ENCODE measurements at regions not wholly inside any gene's neighbourhood (a gene's known extent, or its start where the extent isn't known, plus 50 kb on each side); places are given as distances from the start of the nearest gene placed in this dataset.
"Not testable (repeated sequence)": the region's sequence is repeated elsewhere in the genome, so short reads cannot be mapped to it uniquely, and the experiment has no call there.

DNA sequence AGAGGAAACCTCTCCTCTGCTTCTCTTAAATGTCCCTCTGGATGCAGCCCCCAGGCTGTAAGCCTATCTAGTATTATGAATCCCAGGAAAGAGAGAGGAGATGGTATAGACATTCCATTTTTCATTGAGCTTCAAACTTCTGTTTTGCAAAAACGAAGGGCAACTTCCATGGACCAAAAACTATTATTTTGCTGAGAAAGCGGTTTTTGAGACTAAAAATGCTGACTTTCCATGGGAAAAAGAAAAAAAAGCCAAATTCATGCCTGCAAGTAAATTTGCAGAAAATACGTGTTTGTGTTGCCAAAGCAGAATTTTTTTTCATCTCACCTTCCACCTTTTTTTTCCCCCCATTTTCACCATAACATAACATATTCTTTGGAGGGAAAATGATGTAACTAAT is 272.5 kb upstream of the CELF4 start:
- no peak for DNase-seq

DNA sequence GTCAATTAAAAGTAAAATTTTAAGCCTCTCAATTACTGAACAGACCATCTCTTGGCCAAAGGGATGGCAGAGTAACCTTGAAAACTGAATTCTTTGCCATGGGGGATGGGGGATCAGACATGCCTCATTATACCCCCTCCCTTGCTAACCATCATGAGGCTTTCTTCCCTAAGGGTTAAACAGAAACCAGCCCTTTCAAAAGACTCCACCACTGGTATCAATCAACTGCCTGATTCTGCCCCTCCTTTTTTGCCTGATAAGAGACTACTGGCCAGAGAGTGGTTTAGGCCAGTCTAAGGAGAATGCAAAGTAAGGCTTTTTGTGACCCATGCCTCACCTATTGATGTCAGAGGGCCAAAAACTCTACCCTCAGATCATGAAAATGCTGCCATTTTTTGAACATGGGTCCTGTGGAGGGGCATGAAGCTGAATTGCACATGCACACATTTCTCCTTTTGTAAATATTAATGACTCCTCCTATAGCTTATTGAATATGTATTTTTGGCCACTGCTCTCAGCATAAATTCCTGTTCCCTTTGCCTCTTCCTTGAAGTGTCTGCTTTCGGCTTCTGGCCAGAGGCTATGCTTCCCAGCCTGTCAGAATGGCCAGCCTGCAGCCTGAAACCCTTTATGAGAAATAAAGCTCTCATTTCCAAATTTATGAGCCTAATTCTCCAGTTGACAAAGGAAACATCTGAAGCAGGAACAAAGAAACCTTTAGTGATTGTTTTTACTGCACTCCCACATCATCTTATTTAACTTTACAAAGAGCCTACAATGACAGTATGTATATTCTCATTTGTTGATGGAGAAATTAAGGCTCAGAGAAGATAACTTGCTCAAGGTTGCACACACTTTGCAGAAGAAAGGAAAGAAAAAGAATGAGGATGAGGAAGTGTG is 270.7 kb upstream of the CELF4 start:
- no peak for DNase-seq

DNA sequence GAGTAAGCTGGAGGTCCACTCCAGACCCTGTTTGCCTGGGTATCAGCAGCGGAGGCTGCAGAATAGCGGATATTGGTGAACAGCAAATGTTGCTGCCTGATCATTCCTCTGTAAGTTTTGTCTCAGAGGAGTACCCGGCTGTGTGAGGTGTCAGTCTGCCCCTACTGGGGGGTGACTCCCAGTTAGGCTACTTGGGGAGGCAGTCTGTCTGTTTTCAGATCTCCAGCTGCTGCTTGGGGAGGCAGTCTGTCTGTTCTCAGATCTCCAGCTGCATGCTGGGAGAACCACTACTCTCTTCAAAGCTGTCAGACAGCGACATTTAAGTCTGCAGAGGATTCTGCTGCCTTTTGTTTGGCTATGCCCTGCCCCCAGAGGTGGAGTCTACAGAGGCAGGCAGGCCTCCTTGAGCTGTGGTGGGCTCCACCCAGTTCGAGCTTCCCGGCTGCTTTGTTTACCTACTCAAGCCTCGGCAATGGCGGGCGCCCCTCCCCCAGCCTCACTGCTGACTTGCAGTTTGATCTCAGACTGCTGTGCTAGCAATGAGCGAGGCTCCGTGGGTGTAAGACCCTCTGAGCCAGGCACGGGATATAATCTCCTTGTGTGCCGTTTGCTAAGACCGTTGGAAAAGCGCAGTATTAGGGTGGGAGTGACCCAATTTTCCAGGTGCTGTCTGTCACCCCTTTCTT is 266.6 kb upstream of the CELF4 start:
- not testable (repeated sequence) for DNase-seq

DNA sequence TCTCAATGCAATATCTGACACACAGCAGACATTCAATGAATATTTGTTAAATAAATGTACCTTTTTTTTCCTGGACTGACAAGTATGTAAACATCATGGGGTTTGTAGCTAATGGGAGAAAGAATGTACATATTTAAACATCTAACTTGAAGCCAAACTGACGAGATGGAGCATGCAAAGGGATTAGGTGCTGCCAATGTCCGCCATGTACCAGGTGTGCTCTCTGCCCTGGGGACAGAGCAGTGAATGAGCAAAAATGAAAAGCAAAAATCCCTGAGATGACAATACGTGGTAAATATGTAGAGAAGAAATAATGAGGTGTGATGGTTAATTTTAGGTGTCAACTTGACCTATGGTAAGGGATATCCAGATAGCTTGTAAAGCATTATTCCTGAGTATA is 247.4 kb upstream of the CELF4 start:
- no peak for DNase-seq

DNA sequence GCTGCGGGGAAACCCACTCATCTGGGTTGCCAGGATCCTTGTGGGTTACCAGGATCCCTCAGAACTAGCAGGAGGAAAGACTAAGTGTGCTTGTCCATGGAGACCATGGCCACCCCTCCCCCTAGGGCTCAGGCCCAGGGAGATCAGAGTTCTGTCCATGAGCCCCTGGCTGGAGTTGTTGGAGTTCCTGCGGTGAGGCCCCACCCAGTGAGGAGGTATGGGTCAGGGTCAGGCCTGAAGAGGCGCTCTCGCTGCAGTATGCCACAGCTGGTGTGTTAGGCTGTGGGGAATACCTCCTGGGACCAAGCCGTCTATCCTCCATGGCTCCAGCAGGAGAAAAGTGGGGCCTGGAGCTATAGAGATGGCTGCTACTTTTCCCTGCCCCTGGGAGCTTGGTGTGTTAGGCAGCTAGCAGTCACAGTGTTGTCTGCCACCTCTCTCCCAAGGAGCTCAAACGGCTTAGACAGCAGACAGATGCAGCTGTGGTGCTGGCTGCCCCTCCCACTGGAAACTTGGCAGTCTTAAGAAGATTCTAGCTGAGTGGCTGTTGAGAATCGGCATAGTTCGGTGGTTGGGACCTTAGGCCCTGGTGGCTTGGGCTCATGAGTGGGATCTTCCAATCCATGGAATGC is 240.3 kb upstream of the CELF4 start:
- DNase-seq, result no peak

DNA sequence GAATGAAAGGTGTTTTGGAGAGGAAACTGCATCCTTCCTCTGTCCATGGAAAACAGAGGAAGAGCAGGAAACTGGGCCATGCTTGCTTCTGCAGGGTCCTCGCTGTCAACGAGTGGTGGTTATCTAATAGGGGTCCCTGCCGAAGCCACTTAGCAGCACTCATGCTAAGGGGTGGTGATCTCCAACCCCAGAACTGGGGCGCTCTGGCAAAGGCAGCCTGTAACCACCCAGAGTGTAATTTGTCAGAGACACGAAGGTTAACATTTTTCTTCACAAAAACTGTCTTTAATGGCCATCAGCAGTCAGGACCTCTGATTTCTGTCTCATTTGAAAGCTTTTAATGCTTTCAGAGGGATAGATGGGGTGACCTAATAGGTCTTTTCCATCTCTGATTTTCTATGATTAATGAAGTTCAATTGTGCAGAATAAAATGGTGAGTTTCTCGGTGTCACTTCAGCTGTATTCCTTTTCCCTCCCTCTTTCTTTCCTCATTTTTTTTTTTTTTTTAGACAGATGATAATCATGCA is 231.3 kb upstream of the CELF4 start:
- DNase-seq, result no peak

DNA sequence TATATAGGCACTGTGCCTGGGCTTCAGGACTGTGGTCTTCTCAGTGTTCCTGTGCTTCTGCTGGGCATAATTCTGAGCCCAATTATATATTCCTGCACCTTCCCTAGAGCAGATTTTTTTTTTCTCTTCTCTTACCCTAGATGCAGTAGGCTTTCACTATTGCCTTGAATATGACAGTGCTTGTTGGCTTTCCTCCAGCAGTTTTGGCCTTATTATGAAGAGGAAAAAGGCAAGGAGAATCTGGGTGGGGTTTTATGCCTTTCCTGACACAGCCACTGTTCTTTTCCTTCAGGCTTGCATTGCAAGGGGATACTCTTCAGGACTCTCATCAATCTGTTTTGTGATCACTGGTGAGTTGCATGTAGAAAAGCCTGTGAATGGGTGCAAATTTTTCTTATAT is 221.9 kb upstream of the CELF4 start:
- DNase-seq, result no peak

DNA sequence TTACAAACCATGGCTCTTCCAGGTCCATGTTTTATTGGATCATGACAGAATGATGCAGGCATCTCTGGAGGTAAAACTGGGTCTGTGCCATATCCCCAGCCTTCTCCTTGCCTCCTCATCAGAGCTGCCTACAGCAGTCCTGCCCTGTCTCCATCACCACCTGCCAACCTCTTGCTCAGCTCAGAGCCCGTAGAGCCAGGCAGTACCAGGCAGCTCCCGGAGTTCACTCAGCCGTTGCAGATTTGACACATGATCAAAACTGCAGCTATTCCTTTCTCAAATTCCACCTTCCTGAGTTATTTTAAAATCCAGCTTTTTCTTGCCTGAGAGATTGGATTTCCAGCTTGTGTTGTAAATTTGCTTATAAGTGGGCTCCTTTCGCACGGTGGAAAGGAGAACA is 218.2 kb upstream of the CELF4 start:
- no peak for DNase-seq

DNA sequence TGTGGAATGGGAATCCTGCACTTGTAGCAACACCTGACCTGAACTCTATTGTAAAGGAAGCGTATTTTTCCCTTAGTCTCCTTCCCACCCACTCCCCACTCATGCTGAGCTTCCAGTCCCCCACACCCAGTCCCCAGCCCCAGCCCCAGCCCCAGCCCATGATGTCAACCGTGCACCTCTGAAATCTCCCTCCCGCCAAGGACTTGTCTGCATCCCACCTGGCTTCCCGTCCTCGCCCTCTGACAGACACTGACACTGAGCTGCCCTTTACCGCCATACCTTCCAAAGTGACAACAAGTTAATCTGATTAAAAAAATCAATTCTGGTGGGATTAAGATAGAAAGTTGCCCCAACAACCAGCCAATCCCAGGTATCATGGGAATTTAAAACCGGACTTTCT is 213.6 kb upstream of the CELF4 start:
- DNase-seq, result no peak

DNA sequence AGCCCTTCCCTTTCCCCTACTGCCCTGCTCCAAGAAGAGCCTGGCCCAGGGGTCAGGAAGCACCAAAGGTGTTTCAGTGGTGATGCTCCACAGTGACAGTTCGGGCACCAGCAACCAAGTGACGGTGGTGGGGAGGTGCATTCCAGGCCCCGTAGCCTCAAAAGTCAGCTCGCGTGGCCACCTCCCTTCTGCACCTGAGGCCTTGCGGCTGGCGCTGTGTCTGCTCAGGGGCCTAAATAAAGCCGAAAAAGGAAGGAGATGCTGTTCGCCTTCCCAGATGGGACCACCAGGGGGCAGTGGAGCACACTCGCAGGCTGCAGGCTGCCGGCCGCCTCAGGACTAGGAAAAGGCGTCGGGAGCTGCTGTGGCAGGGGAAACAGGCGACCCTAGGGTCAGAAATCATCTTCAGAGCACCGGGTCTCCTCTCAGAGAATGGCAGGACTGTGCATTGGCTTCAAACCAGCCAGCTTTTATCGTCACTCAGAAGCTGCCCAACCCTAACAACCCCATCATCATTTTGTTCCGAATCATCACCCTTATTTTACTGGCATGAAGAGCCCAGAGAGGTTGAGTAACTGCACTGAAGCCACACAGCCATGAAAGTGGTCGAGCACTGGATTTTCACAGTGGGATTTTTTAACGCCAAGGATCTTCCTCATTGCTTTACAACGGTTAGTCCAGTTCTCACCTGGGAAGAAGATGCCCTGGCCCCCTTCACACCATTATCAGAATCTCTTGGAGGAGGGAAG is 213.0 kb upstream of the CELF4 start:
- peak; percentile 67 for DNase-seq

DNA sequence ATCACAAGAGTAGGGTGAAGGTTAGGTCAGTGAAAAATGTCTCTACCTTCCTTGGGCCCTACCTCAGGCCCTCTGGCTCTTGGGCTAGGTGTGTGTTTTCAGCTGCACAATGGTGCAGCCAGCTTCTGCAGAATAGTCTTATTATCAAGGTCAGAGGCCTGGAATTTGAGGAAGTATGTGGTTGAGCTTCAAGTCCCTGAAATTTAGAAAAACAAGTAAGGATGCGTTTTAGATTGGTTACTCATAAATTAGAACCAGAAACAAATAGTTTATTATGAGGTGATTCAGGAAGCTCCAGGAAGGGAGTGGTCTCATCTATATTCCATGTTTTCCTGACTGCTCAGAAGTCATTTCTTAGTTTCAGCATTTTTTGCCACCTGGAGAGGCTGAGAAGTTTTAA is 204.2 kb upstream of the CELF4 start:
- DNase-seq, result no peak

DNA sequence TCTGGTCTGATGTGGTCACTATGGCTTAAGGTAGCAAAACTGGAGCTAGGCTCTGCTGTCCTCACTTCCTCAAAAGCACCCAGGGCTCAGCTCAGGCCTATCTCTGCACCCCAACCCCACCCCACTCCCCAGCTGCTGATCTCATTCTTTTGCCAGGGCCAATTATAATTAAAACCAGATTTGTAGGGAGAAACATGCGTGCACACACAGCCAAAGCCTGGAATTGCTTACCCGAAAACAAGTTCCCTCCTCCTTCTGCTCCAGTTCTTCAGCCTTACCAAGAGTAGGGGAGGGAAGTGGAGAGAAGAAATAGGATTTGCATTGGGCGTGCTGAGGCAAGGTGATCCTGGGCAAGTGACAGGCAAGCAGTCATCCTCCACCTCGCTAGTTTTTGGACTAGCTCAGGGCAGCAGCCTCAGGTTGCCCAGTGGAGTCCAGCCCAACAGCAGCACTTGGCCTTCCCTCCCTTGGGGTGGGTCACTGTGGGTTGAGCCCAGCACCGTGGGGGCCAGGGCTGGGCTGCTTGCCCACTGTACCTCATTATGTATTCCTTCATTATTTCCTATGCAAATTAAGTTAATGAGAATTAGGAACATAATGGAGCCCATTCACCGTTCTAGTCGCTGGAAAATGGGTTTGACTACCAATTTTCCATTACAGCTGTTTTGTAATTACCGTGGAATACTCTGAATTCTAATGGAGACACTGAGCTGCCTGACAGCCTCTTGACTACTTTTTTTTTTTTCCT is 199.1 kb upstream of the CELF4 start:
- no peak for DNase-seq

DNA sequence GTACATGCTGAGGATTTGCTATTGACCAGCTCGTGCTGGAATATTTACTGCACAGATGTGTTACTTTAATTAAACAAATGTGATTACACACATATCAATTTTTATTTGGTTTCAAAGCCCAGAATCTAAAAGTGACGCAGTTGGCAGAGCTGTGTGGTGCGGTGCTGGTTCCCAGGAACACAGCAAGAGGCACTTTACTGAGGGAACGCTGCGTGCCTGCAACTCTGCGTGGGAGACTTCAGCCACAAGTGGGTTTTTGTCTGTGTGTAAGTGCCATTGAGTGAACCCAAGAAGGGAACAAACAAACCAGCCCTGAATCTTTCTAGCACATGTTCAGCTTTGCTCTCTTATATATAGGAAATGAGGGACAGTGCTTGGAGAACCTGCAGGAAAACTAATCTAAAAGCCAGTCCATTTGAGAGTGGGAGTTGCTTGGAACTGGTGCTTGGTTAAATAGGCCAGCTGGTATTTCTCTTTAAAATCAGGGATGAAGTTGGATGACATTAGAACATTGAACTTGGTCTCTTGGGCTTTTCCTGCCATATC is 196.6 kb upstream of the CELF4 start:
- no peak for DNase-seq

DNA sequence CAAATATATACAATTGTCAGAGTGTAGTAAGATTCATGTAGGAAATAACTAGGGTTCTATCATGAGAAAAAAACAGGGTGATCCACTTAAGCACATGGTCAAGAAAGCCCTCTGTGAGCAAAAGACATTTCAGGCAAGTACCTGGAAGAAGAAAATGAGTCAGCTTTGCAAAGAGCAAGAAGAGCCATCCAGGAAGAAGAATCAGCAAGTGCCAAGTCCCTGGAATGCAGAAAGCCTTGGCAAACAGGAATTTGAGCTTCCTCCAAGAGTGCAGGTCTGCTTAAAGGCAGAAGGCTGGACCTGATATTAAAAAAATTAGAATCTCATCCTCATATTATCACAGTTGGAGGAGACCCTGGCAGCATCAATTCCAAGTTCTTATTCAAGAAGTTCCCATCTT is 188.5 kb upstream of the CELF4 start:
- DNase-seq, result no peak

DNA sequence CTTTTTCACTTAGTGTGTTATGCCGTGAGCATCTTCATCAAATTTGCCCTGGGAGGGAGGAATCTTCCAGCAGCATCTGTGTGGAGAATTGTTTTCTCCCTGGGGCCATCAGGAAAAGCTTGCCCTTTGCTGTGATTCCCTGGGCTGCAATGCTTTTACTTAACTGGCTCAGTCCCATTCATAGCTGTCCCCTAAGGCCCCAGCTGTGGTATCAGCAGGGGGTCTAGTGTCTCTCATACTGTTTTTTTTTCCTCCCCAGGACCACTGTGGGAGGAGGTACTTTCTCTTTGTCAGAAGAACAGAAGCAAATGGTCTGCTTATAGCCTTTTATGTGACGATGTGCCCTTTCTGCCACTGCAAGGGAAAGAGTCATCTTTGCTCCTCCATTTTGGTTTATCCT is 176.8 kb upstream of the CELF4 start:
- no peak for DNase-seq

DNA sequence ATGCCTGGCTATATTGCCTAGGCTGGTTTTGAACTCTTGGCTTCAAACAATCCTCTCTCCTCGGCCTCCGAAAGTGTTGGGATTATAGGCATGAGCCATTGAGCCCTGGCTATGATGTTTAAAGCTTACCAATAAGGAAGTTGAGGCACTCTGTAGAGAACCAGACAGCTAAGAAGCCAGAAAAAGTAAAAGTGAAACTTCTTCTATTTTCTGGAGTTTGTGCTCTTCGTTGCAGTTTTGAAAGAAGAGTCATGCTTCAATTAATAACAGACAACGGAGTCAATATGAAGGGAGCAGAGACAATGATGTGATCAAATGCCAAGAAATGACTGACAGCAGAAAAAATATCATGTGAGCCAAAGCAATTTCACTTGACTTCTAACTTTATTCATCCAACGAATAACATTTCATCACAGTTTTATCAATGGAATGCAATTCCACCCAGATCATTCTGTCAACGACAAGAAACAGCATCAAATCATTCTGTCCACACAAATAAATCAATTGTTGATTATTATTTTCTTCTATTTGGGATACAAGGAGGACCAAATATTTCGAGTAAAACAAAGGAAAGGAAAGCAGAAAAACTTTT is 175.5 kb upstream of the CELF4 start:
- DNase-seq, result no peak

DNA sequence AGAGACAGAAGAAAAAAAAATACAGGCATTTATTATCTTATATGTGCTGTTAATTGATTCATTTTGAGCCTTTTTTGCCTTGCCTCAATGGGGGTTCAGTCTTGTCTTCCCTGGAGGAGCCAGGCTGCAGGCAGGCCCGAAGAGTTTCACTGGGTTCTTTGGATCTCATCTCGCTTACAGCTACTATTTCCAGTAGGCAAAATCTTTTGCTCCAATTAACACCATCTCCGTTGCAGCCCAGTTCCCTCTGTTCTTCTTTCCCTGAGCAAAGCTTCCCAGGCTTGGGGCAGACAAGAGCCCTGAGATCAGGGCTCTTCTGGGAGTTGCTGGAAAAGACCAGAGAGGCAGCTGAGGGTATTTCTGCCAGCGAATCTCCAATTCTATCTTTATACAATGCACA is 168.8 kb upstream of the CELF4 start:
- DNase-seq, result no peak

DNA sequence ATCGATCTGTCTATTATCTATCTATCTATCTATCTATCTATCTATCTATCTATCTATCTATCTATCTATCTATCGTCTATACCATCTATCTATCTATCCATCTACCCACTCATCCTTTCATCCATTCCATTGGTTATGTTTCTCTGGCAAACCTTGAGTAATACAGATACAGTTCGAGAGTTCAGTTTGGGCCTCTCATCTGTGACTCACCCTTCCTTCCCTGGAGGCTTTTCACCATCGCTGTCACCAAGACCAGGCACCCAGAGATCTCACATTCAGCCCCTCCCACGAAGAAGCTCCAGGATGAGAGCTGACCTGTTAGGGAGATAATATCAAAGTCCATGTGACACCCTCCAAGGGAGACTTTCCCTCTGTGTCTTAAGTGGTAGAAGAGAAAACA is 164.1 kb upstream of the CELF4 start:
- no peak for DNase-seq

DNA sequence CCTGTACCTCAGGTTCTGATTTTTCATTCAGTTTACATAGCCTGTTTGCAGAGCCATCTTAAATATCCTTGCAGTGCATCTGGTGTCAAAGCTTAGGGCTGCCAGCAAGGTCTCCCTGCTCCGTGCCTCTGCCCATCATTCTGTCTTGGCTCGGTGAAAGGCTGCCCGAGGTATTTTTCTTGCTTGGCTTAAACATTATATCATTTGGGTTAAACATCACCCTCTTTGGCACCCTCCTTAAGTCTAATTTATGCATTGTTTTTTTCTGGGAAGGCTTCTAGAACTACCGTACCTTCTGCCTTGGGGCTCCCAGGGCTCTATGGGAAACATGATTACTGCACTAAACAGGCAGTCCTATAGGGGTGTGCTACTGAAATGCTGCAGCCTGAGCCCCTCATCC is 158.6 kb upstream of the CELF4 start:
- DNase-seq, result no peak

DNA sequence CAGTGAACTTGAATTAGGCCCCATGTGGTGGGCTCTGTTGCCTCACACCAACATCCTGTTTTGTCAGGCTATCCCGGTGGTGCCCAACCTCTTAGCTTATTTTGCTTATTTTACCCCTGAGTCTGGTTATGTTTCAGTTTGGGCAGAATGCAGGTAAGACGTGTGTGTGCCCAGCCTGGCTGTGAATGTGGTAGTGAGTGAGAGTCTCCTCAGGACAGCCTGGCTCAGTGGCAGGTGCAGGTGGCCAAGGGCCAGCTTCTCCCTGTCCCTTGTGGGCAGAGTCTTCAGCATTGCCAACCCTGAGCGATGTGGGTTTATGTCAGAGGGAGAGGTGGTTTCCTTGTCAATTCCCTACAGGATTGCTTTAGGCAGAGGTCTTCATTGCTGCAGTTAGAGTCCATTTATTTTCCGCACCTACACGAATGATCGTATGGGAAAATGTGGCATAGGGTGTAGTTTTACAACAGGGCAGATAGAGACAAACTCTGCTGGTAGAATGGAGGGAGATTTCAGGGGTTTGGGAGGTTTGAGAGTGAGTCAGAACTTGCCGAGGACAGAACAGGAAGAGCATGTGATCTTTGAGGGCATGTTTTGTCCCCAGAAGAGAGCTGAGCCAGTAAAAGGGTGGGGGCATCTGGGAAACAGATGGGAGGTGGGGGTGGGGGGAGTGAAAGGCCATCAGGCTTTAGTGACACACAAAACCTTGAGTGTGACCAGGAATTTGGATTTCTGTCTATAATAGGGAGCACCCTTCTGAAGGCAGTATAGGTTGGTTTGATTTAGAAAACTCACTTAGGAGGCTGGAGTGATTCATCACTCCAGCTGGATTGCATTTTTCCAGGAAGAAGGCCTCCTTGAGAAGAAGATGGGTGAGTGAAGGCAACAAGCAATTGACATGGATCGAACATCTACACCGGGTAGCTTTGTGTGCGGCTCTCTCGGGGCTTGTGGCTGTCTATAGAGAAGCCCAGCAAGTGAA is 156.2 kb upstream of the CELF4 start:
- no peak for DNase-seq

All from hindlimb muscle (tissue), 1 donor.